H1 (cell line): ENCODE measurements at regions not wholly inside any gene's neighbourhood (a gene's known extent, or its start where the extent isn't known, plus 50 kb on each side); places are given as distances from the start of the nearest gene placed in this dataset.

Source experiments
- CTCF ChIA-PET: fragments of 300-600 bp; sonication (Branson Sonifier 250); formaldehyde crosslinking; loops from one replicate; lab custom pipeline; 2021; ENCODE audit not compliant: partially characterized antibody; lab: Charles Lee
- POLR2A ChIA-PET: fragments of 300-600 bp; sonication (Branson Sonifier 250); formaldehyde crosslinking; loops from one replicate; lab custom pipeline; 2021; ENCODE audit warnings: inconsistent platforms; ENCODE audit not compliant: partially characterized antibody; lab: Charles Lee
- DNase-seq, 2 experiments: peaks; one replicate each; pipeline versions ENCODE4 v3.0.0 to v3.0.0-alpha.2; 2010 to 2022; ENCODE audit warnings: low spot score in 2 of 2, low read depth in 1 of 2, mixed read lengths in 1 of 2
- FAIRE-seq: peaks from 2 replicates; lab custom pipeline; 2011; peaks lifted over from hg19 to GRCh38; lab: Jason Lieb, UNC
- H2AFZ ChIP-seq: 2 replicates; pipeline ENCODE4 v1.8.1; 2012; ENCODE audit warnings: low read length, inconsistent platforms
- H2AK5ac ChIP-seq: 2 replicates; pipeline ENCODE4 v1.6.1; 2013; ENCODE audit warnings: low read depth, low read length
- H2BK120ac ChIP-seq: replicated peaks from 2 replicates; pipeline ENCODE3; 2013; ENCODE audit warnings: low read depth, low read length, inconsistent platforms
- H2BK12ac ChIP-seq: 2 replicates; pipeline ENCODE4 v1.6.1; 2013; ENCODE audit warnings: low read depth, low read length
- H2BK15ac ChIP-seq: 2 replicates; pipeline ENCODE4 v1.6.1; 2013; ENCODE audit warnings: low read length
- H2BK20ac ChIP-seq: 2 replicates; pipeline ENCODE4 v1.6.1; 2013; ENCODE audit warnings: low read length
- H2BK5ac ChIP-seq: 2 replicates; pipeline ENCODE4 v1.6.1; 2013; ENCODE audit warnings: low read depth, low read length
- H3K14ac ChIP-seq: 2 replicates; pipeline ENCODE4 v1.6.1; 2013; ENCODE audit warnings: inconsistent platforms; ENCODE audit not compliant: insufficient read length
- H3K18ac ChIP-seq: 2 replicates; pipeline ENCODE4 v1.6.1; 2013; ENCODE audit warnings: low read length; ENCODE audit errors: extremely low read depth
- H3K23ac ChIP-seq: 2 replicates; pipeline ENCODE4 v1.6.1; 2013; ENCODE audit warnings: inconsistent platforms; ENCODE audit not compliant: insufficient read length
- H3K23me2 ChIP-seq: 2 replicates; pipeline ENCODE4 v1.6.1; 2013; ENCODE audit warnings: low read depth, low read length
- H3K27ac ChIP-seq: 2 replicates; pipeline ENCODE4 v1.6.1; 2011; ENCODE audit warnings: low read depth, low read length, inconsistent platforms
- H3K27me3 ChIP-seq, 4 experiments: replicated peaks in 1 of 4; 1 replicate in 1 of 4; 2 replicates in 3 of 4; pipeline versions ENCODE4 v1.6.1 to v1.8.1; 2011 to 2013; ENCODE audit warnings: low read length in 3 of 4, mild to moderate bottlenecking in 3 of 4, inconsistent platforms in 2 of 4, mixed read lengths in 2 of 4, moderate library complexity in 1 of 4; ENCODE audit not compliant: control insufficient read depth in 3 of 4, insufficient read depth in 3 of 4; ENCODE audit errors: extremely low read depth in 1 of 4
- H3K36me3 ChIP-seq, 4 experiments: 2 replicates each; pipeline versions ENCODE4 v1.6.1 to v1.8.1; 2011 to 2013; ENCODE audit warnings: mild to moderate bottlenecking in 4 of 4, low read length in 3 of 4, moderate library complexity in 2 of 4, control low read depth in 1 of 4, inconsistent platforms in 1 of 4; ENCODE audit not compliant: insufficient read depth in 4 of 4, control insufficient read depth in 2 of 4
- H3K4ac ChIP-seq: replicated peaks from 2 replicates; pipeline ENCODE3; 2013; ENCODE audit warnings: low read length, low read depth, mixed read lengths, inconsistent platforms; ENCODE audit not compliant: insufficient read length
- H3K4me1 ChIP-seq, 4 experiments: replicated peaks in 1 of 4; 1 replicate in 1 of 4; 2 replicates in 3 of 4; pipeline versions ENCODE4 v1.6.1 to v1.8.1; 2011 to 2013; ENCODE audit warnings: low read length in 3 of 4, inconsistent platforms in 2 of 4, mixed read lengths in 1 of 4; ENCODE audit not compliant: insufficient read depth in 4 of 4, control insufficient read depth in 3 of 4
- H3K4me2 ChIP-seq, 2 experiments: 2 replicates each; pipeline versions ENCODE4 v1.6.1 to v1.8.1; 2011 to 2013; ENCODE audit warnings: low read depth in 2 of 2, low read length in 2 of 2, control low read depth in 1 of 2, inconsistent platforms in 1 of 2, mild to moderate bottlenecking in 1 of 2; ENCODE audit not compliant: insufficient read depth in 1 of 2
- H3K4me3 ChIP-seq, 4 experiments: fragments of 200-600, 300-600 bp in 1 of 4; sonication (generic), shearing (Covaris generic), sonication (Bioruptor Twin) in 1 of 4; 2 replicates each; pipeline versions ENCODE4 v1.5.1 to v1.8.1; 2011 to 2016; ENCODE audit warnings: low read length in 4 of 4, low read depth in 3 of 4, control low read depth in 2 of 4, inconsistent platforms in 2 of 4, mild to moderate bottlenecking in 2 of 4, mixed read lengths in 1 of 4, moderate library complexity in 1 of 4; ENCODE audit not compliant: insufficient read depth in 2 of 4; ENCODE audit errors: extremely low read depth in 1 of 4
- H3K56ac ChIP-seq: replicated peaks from 2 replicates; pipeline ENCODE3; 2013; ENCODE audit warnings: low read depth, mild to moderate bottlenecking, mixed read lengths, low read length, inconsistent platforms; ENCODE audit not compliant: insufficient read length
- H3K79me1 ChIP-seq: 2 replicates; pipeline ENCODE4 v1.6.1; 2013; ENCODE audit warnings: low read depth, low read length, control low read depth
- H3K79me2 ChIP-seq, 2 experiments: 2 replicates each; pipeline versions ENCODE4 v1.6.1 to v1.8.1; 2012 to 2013; ENCODE audit warnings: low read length in 2 of 2, mild to moderate bottlenecking in 2 of 2, inconsistent platforms in 1 of 2; ENCODE audit not compliant: insufficient read depth in 2 of 2, control insufficient read depth in 1 of 2
- H3K9ac ChIP-seq, 4 experiments: replicated peaks in 1 of 4; 1 replicate in 1 of 4; 2 replicates in 3 of 4; pipeline versions ENCODE4 v1.6.1 to v1.8.1; 2011 to 2013; ENCODE audit warnings: low read depth in 3 of 4, low read length in 3 of 4, control low read depth in 2 of 4, mild to moderate bottlenecking in 2 of 4, moderate library complexity in 2 of 4, inconsistent platforms in 1 of 4; ENCODE audit errors: extremely low read depth in 1 of 4
- H3K9me3 ChIP-seq, 2 experiments: 2 replicates each; pipeline versions ENCODE4 v1.6.1 to v1.8.1; 2012 to 2013; ENCODE audit warnings: mild to moderate bottlenecking in 2 of 2, moderate library complexity in 2 of 2, control low read depth in 1 of 2, inconsistent platforms in 1 of 2, low read depth in 1 of 2, low read length in 1 of 2, mixed read lengths in 1 of 2; ENCODE audit not compliant: insufficient read depth in 2 of 2
- H4K20me1 ChIP-seq, 2 experiments: replicated peaks in 1 of 2; 2 replicates each; pipeline versions ENCODE3 to v1.8.1; 2011 to 2013; ENCODE audit warnings: inconsistent platforms in 2 of 2, low read length in 2 of 2, mild to moderate bottlenecking in 1 of 2; ENCODE audit not compliant: insufficient read depth in 2 of 2, control insufficient read depth in 1 of 2
- H4K5ac ChIP-seq: 2 replicates; pipeline ENCODE4 v1.6.1; 2013; ENCODE audit warnings: low read length, low read depth, mixed read lengths, inconsistent platforms; ENCODE audit not compliant: insufficient read length
- H4K8ac ChIP-seq: 2 replicates; pipeline ENCODE4 v1.8.0; 2013; ENCODE audit warnings: mild to moderate bottlenecking, moderate library complexity, low read length, inconsistent platforms; ENCODE audit not compliant: insufficient read depth; ENCODE audit errors: extremely low read depth
- H4K91ac ChIP-seq: replicated peaks from 2 replicates; pipeline ENCODE3; 2013; ENCODE audit warnings: low read length, mixed read lengths, inconsistent platforms; ENCODE audit not compliant: insufficient read length
- BACH1 ChIP-seq: IDR thresholded peaks from 2 replicates; pipeline ENCODE4 v1.6.1; 2012; ENCODE audit warnings: low read length, improper control_type of control experiment
- FOSL1 ChIP-seq: IDR thresholded peaks from 2 replicates; pipeline ENCODE4 v1.6.1; 2011; ENCODE audit warnings: mild to moderate bottlenecking, low read depth, low read length, moderate library complexity; ENCODE audit not compliant: insufficient read depth
- GTF2F1 ChIP-seq: IDR thresholded peaks from 2 replicates; pipeline ENCODE4 v1.6.1; 2012; ENCODE audit warnings: low read depth, low read length, improper control_type of control experiment, borderline replicate concordance
- KDM5A ChIP-seq: fragments of 200-600 bp; IDR thresholded peaks from 2 replicates; pipeline ENCODE4 v1.7.1; 2012; ENCODE audit warnings: mild to moderate bottlenecking, low read length, inconsistent platforms, mixed read lengths
- MAFK ChIP-seq: IDR thresholded peaks from 2 replicates; pipeline ENCODE4 v1.6.1; 2012; ENCODE audit warnings: low read depth, mild to moderate bottlenecking, improper control_type of control experiment, low read length
- PHF8 ChIP-seq: fragments of 200-600 bp; sonication (generic); conservative IDR thresholded peaks from 2 replicates; pipeline ENCODE4 v1.7.1; 2012; ENCODE audit warnings: low read depth, mild to moderate bottlenecking, inconsistent platforms, low read length, moderate library complexity
- POLR2A ChIP-seq, 2 experiments: IDR thresholded peaks; 1 replicate in 1 of 2; 2 replicates in 1 of 2; pipeline ENCODE4 v1.6.1; 2011; ENCODE audit warnings: low read depth in 2 of 2, low read length in 2 of 2, mild to moderate bottlenecking in 2 of 2; ENCODE audit errors: control extremely low read depth in 1 of 2
- RFX5 ChIP-seq: IDR thresholded peaks from 2 replicates; pipeline ENCODE4 v1.6.1; 2011; ENCODE audit warnings: low read depth, low read length, improper control_type of control experiment, borderline replicate concordance
- RNF2 ChIP-seq: fragments of 200-900, 300-1000 bp; sonication (generic); IDR thresholded peaks from 2 replicates; pipeline ENCODE4 v1.7.1; 2016; ENCODE audit warnings: borderline replicate concordance, low read depth, mild to moderate bottlenecking, antibody characterized with exemption, low read length; ENCODE audit not compliant: poor library complexity, severe bottlenecking; ENCODE audit errors: missing control alignments
- SUZ12 ChIP-seq: fragments of 200-600 bp; sonication (generic); IDR thresholded peaks from 2 replicates; pipeline ENCODE4 v1.6.1; 2012; ENCODE audit warnings: mild to moderate bottlenecking, inconsistent platforms, low read length, moderate library complexity, mixed read lengths
- YY1 ChIP-seq: IDR thresholded peaks from 2 replicates; pipeline ENCODE4 v1.6.1; 2011; ENCODE audit warnings: low read depth, mild to moderate bottlenecking, low read length
- WGBS, 2 experiments: shearing (Covaris generic) in 1 of 2; methylation state at CpG; one replicate each; pipeline versions ENCODE4 v1.1.6 to v1.1.7; 2013 to 2015; ENCODE audit warnings: low lambda C conversion rate in 2 of 2, mixed read lengths in 2 of 2, inconsistent platforms in 1 of 2, low coverage in 1 of 2, missing lambda C conversion rate in 1 of 2; ENCODE audit not compliant: insufficient replicate concordance in 2 of 2, insufficient coverage in 1 of 2, insufficient read length in 1 of 2; ENCODE audit errors: extremely low coverage in 1 of 2, missing lambda C conversion rate in 1 of 2; 5-methylcytosine and 5-hydroxymethylcytosine counted together
- TF ChIP-seq, protein P1 (sequence below): IDR thresholded peaks from 2 replicates; pipeline ENCODE4 v1.6.1; 2012; ENCODE audit warnings: low read length, inconsistent platforms

- no peak overlapping the region for H3K4me2 ChIP-seq
- no peaks in the 10 kb centered on the region for H3K27me3 ChIP-seq
- H2BK20ac ChIP-seq, result no peak overlapping the region
- CTCF ChIA-PET, result interaction anchor here (0.6 to 2.1 kb wide), 5 partner anchors 14 to 209 kb away, joined by 3 to 12 read pairs (median 3); no protein-coding TSS in a partner anchor
- WGBS, 2 experiments, result 93% methylated on average over 3 of the region's 3 CpGs; no CpG with 5 or more reads in 1 of the 2 experiments
- no peaks in the 10 kb centered on the region for H3K79me2 ChIP-seq
- no peaks in the 10 kb centered on the region; a peak in 1 of 7 replicates for H3K4me1 ChIP-seq
- H3K23me2 ChIP-seq, result no peaks in the 10 kb centered on the region
- no peak overlapping the region for H2BK5ac ChIP-seq
- no peak overlapping the region for H2AFZ ChIP-seq
- H2BK12ac ChIP-seq, result no peak overlapping the region
- H2BK15ac ChIP-seq, result no peak overlapping the region
- H3K9me3 ChIP-seq, result no peaks in the 10 kb centered on the region
- H2AK5ac ChIP-seq, result no peak overlapping the region
- POLR2A ChIA-PET, result no interaction called here
- no peak overlapping the region for H2BK120ac ChIP-seq
- no peaks in the 10 kb centered on the region for H3K79me1 ChIP-seq
- H4K91ac ChIP-seq, result no peak overlapping the region
- H4K20me1 ChIP-seq, result no peaks in the 10 kb centered on the region
- no peak overlapping the region for H3K27ac ChIP-seq
- H3K4ac ChIP-seq, result no peak overlapping the region
- H3K14ac ChIP-seq, result no peak overlapping the region
- no peak for DNase-seq
- no peak for FAIRE-seq
- no peak overlapping the region for H3K23ac ChIP-seq
- H4K8ac ChIP-seq, result no peak overlapping the region
- H3K9ac ChIP-seq, result no peak overlapping the region
- no peaks in the 10 kb centered on the region for H3K36me3 ChIP-seq
- H3K4me3 ChIP-seq, result no peak overlapping the region
- no peak overlapping the region for H4K5ac ChIP-seq
- no peak overlapping the region for H3K18ac ChIP-seq
- H3K56ac ChIP-seq, result no peak overlapping the region
- no peak for TF ChIP-seq FOSL1
- TF ChIP-seq MAFK, result no peak
- TF ChIP-seq YY1, result no peak
- no peak for TF ChIP-seq GTF2F1
- TF ChIP-seq POLR2A (IDR thresholded peaks at IDR 0.05; ENCODE audit: control extremely low read depth in 1 of 2, low read depth in 2 of 2, low read length in 2 of 2), result no peak
- no peak for TF ChIP-seq BACH1
- TF ChIP-seq RNF2, result no peak
- no peak for TF ChIP-seq RFX5
- TF ChIP-seq PHF8, result no peak
- TF ChIP-seq KDM5A, result no peak
- no peak for TF ChIP-seq SUZ12
- TF ChIP-seq, protein P1, sequence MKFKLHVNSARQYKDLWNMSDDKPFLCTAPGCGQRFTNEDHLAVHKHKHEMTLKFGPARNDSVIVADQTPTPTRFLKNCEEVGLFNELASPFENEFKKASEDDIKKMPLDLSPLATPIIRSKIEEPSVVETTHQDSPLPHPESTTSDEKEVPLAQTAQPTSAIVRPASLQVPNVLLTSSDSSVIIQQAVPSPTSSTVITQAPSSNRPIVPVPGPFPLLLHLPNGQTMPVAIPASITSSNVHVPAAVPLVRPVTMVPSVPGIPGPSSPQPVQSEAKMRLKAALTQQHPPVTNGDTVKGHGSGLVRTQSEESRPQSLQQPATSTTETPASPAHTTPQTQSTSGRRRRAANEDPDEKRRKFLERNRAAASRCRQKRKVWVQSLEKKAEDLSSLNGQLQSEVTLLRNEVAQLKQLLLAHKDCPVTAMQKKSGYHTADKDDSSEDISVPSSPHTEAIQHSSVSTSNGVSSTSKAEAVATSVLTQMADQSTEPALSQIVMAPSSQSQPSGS, result no peak
These were observed 200.5 kb downstream of the HERPUD2 start for GRCh38 chr7:35494407-35494806.
